ENCODE measurements at regions not wholly inside any gene's neighbourhood (a gene's known extent, or its start where the extent isn't known, plus 50 kb on each side); places are given as distances from the start of the nearest gene placed in this dataset.

DNA sequence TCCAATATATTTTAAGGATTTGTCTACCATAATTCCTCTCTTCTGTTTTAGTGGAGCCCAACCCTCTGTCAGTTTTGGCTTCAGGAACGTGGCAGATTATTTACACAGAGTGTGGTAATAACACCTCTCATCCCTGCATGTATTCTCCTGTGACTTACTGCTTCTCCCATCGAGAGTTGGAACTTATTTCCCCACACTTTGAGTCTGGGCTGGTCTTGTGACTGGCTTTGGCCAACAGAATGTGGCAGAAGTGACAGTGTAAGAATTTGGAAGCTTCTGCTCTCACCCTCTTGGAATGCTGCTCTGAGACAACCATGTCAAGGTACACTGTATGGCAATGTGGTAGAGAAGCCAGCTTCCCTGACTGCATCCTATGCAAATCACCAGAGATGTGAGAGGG is 407.7 kb downstream of the EPM2A start:
- no peak for TF ChIP-seq POLR2AphosphoS5 (IDR thresholded peaks at IDR 0.05)
- TF ChIP-seq, protein P1, sequence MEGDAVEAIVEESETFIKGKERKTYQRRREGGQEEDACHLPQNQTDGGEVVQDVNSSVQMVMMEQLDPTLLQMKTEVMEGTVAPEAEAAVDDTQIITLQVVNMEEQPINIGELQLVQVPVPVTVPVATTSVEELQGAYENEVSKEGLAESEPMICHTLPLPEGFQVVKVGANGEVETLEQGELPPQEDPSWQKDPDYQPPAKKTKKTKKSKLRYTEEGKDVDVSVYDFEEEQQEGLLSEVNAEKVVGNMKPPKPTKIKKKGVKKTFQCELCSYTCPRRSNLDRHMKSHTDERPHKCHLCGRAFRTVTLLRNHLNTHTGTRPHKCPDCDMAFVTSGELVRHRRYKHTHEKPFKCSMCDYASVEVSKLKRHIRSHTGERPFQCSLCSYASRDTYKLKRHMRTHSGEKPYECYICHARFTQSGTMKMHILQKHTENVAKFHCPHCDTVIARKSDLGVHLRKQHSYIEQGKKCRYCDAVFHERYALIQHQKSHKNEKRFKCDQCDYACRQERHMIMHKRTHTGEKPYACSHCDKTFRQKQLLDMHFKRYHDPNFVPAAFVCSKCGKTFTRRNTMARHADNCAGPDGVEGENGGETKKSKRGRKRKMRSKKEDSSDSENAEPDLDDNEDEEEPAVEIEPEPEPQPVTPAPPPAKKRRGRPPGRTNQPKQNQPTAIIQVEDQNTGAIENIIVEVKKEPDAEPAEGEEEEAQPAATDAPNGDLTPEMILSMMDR (IDR thresholded peaks at IDR 0.05), result no peak

Measured in gastroesophageal sphincter (tissue), 3 donors.